ENCODE measurements at regions not wholly inside any gene's neighbourhood (a gene's known extent, or its start where the extent isn't known, plus 50 kb on each side); places are given as distances from the start of the nearest gene placed in this dataset.

DNA sequence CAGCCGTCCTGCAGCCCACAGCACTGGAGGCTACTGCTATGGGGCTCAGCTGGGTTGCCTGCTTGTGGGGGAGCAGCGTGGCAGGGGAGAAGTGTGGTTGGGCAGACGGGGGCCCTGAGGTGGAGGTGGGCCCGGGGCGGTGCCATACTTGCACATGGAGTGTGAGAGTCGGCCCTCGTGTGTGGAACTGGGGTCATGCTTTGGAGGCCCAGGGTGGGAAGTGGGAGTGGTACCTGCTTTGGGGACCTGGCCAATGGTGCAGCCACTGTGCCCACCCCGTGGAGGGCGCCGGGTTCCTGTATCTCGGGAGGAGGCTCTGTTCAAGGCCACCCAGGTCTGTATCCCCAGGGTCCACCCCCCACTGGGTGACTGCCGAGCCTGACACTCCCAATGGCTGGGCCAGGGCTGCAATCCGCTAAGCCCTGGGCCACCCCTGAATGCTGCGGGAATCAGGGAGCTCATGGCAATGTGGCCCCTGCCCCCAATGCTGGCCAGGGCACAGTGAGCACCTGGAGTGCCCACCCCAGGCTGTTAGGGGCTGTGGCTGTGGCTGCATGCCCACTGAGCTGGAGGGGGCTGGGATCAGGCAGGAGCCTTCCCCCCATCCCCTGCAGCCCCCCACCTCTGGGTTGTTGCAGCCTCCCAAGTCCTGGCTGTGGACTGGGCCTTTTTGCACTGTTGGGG lies 157.9 kb upstream of the SLC38A2 start:
- Histone ChIP-seq H3K27ac (ENCODE audit: low read depth, low read length) (no peak overlapping the region), H3K4me1 (ENCODE audit: control insufficient read depth in 3 of 3, insufficient read depth in 3 of 3, low read length in 3 of 3) (peaks cover 4 to 10% (median 4%) of the 10 kb centered on the region in 3 donors), H3K9ac (ENCODE audit: low read depth in 1 of 3, low read length in 3 of 3) (no peak overlapping the region), H3K4me3 (ENCODE audit: low read length in 3 of 3) (no peak overlapping the region), H3K36me3 (ENCODE audit: control insufficient read depth in 3 of 3, insufficient read depth in 3 of 3, low read length in 3 of 3) (no peaks in the 10 kb centered on the region), H3K27me3 (ENCODE audit: control insufficient read depth in 3 of 3, insufficient read depth in 3 of 3, low read length in 3 of 3) (no peaks in the 10 kb centered on the region), H3K9me3 (ENCODE audit: control insufficient read depth in 3 of 3, low read length in 3 of 3) (no peaks in the 10 kb centered on the region)

DNA sequence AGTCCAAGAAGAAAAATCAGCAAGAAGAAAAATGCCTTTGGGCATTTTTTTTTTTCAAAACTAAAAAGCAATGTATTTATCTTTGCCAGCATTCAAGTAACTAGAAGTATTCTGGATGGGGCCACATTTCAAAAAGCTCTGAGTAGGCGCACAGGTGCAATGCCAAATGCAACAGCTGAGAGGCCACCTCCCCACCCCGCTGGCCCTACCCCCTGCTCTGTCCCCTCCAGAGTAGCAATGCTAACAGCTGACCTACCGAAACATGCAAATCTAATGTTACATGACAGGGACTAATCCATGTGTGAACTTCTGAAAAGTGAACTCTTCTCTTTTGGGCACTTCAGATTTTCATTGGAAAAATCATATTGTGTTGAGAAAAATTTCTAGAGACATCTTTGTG lies 153.7 kb upstream of the SLC38A2 start:
- H3K4me3 ChIP-seq (ENCODE audit: low read length in 3 of 3), result no peak overlapping the region
- peaks cover 12 to 19% (median 13%) of the 10 kb centered on the region in 3 donors for H3K4me1 ChIP-seq (ENCODE audit: control insufficient read depth in 3 of 3, insufficient read depth in 3 of 3, low read length in 3 of 3)
- no peaks in the 10 kb centered on the region for H3K36me3 ChIP-seq (ENCODE audit: control insufficient read depth in 3 of 3, insufficient read depth in 3 of 3, low read length in 3 of 3)
- H3K27me3 ChIP-seq (ENCODE audit: control insufficient read depth in 3 of 3, insufficient read depth in 3 of 3, low read length in 3 of 3), result no peaks in the 10 kb centered on the region
- H3K9me3 ChIP-seq (ENCODE audit: control insufficient read depth in 3 of 3, low read length in 3 of 3), result no peaks in the 10 kb centered on the region
- H3K9ac ChIP-seq (ENCODE audit: low read depth in 1 of 3, low read length in 3 of 3), result no peak overlapping the region
- no peak overlapping the region for H3K27ac ChIP-seq (ENCODE audit: low read depth, low read length)

DNA sequence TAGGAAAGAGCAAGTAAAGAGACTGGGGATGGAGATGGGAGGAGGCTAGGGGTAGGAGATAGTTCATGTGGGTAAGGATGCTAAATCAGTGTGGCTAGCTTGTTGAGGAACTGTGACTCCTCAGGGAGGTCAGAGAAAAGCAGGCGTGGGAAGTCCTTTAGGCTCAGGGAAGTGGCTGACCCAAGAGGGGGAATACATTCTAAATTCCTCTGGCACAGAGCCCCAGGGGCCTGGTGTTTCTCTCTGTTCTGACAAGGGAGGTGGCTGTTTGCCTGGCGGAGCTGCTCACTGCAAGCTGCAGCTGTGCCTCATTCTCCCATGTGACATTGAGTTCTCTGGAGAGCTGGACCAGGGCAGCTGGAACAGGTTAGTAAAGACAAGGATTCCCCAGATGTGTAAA lies 152.2 kb upstream of the SLC38A2 start:
- Histone ChIP-seq H3K4me3 (ENCODE audit: low read length in 3 of 3) (no peak overlapping the region), H3K27ac (ENCODE audit: low read depth, low read length) (peak overlapping the region; percentile 9), H3K36me3 (ENCODE audit: control insufficient read depth in 3 of 3, insufficient read depth in 3 of 3, low read length in 3 of 3) (no peaks in the 10 kb centered on the region), H3K4me1 (ENCODE audit: control insufficient read depth in 3 of 3, insufficient read depth in 3 of 3, low read length in 3 of 3) (peaks cover 12 to 22% (median 13%) of the 10 kb centered on the region in 3 donors), H3K9me3 (ENCODE audit: control insufficient read depth in 3 of 3, low read length in 3 of 3) (no peaks in the 10 kb centered on the region), H3K27me3 (ENCODE audit: control insufficient read depth in 3 of 3, insufficient read depth in 3 of 3, low read length in 3 of 3) (no peaks in the 10 kb centered on the region), H3K9ac (ENCODE audit: low read depth in 1 of 3, low read length in 3 of 3) (no peak overlapping the region)

DNA sequence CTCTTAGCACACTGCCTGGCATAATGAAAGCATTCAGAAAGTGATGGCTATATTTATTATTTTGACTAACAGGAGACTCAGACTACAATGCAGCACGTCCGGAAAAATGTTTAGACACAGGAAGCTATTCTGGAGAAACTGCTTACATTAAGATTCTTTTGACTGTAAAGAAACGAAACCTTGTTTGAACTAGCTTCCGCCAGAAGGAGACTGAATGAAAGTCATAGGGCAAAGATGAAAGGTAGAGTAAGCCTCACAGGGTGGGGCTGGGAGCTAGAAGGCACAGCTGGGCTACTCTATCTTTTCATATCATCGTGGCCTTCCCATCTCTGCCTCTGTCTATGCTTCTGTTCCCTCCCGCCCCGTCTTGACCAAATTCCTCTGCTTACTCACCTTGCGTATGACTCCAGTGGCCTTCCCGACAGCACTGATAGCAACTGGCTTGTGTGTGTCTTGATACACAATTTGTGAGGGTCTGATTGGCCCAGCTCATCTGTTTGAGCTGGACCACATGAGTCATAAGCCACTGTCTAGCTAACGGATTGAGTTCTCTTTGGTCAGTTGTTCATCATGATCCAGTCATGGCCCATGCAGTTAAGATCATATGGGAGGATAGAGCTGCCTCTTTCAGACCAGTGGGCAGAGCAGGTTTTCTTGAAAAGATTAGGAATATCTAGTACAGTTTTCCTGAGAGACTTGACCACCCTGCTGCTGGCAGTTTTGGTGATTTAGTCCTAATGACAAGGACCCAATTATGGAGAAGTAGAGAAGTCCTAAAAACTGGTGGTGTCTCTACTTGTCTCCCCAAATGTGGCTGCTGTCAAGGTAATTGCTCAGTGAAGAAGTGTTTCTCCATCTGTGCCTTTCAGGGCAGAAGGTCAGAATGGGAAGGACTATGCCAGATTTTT lies 151.5 kb upstream of the SLC38A2 start:
- Histone ChIP-seq H3K36me3 (ENCODE audit: control insufficient read depth in 3 of 3, insufficient read depth in 3 of 3, low read length in 3 of 3) (no peaks in the 10 kb centered on the region), H3K27ac (ENCODE audit: low read depth, low read length) (peak overlapping the region; percentile 9), H3K9ac (ENCODE audit: low read depth in 1 of 3, low read length in 3 of 3) (no peak overlapping the region), H3K4me1 (ENCODE audit: control insufficient read depth in 3 of 3, insufficient read depth in 3 of 3, low read length in 3 of 3) (peaks cover 12 to 22% (median 13%) of the 10 kb centered on the region in 3 donors), H3K27me3 (ENCODE audit: control insufficient read depth in 3 of 3, insufficient read depth in 3 of 3, low read length in 3 of 3) (no peaks in the 10 kb centered on the region), H3K4me3 (ENCODE audit: low read length in 3 of 3) (no peak overlapping the region), H3K9me3 (ENCODE audit: control insufficient read depth in 3 of 3, low read length in 3 of 3) (no peaks in the 10 kb centered on the region)

DNA sequence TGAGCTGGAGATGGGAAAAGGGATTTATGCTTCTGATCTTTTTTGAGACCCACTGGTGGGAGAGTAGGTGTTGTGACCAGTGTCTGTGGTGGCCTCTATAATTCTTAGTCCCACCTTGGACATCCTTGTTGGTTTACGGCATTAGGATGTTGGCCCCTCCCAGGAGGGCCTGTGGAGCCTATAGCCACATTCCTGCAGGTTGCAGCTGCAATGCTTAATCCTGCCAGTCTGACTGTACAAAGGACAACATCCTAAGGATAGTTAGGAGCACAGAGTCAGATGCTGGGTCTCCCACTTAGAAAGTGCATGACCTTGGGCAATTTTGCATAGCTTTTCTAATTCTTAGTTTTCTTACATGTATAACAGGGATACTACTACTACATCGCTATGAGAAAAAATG lies 150.9 kb upstream of the SLC38A2 start:
- Histone ChIP-seq H3K9ac (ENCODE audit: low read depth in 1 of 3, low read length in 3 of 3) (no peak overlapping the region), H3K36me3 (ENCODE audit: control insufficient read depth in 3 of 3, insufficient read depth in 3 of 3, low read length in 3 of 3) (no peaks in the 10 kb centered on the region), H3K27me3 (ENCODE audit: control insufficient read depth in 3 of 3, insufficient read depth in 3 of 3, low read length in 3 of 3) (no peaks in the 10 kb centered on the region), H3K9me3 (ENCODE audit: control insufficient read depth in 3 of 3, low read length in 3 of 3) (no peaks in the 10 kb centered on the region), H3K4me1 (ENCODE audit: control insufficient read depth in 3 of 3, insufficient read depth in 3 of 3, low read length in 3 of 3) (peaks cover 12 to 22% (median 13%) of the 10 kb centered on the region in 3 donors), H3K4me3 (ENCODE audit: low read length in 3 of 3) (no peak overlapping the region), H3K27ac (ENCODE audit: low read depth, low read length) (no peak overlapping the region)

DNA sequence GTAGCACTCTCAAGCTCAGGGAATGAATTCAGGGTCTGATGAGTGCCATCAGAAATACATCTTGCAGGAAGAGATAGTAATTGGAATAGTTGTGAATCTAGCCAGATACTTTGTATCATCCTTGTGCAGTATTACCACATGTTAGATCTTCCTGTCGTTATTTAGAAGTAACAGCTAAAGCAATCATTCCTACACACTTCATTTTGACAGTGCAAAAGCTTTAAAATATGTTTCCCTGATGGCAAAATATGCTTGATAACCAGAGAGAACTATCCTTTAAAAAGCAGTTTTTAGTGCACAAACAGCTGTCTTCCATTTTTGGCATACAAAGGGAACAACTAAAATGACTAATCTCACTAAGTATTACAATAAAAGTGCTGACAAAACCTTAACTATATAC lies 149.5 kb upstream of the SLC38A2 start:
- Histone ChIP-seq H3K36me3 (ENCODE audit: control insufficient read depth in 3 of 3, insufficient read depth in 3 of 3, low read length in 3 of 3) (no peaks in the 10 kb centered on the region), H3K4me3 (ENCODE audit: low read length in 3 of 3) (no peak overlapping the region), H3K4me1 (ENCODE audit: control insufficient read depth in 3 of 3, insufficient read depth in 3 of 3, low read length in 3 of 3) (peaks cover 12 to 22% (median 15%) of the 10 kb centered on the region in 3 donors), H3K27ac (ENCODE audit: low read depth, low read length) (no peak overlapping the region), H3K9ac (ENCODE audit: low read depth in 1 of 3, low read length in 3 of 3) (no peak overlapping the region), H3K9me3 (ENCODE audit: control insufficient read depth in 3 of 3, low read length in 3 of 3) (no peaks in the 10 kb centered on the region), H3K27me3 (ENCODE audit: control insufficient read depth in 3 of 3, insufficient read depth in 3 of 3, low read length in 3 of 3) (no peaks in the 10 kb centered on the region)

DNA sequence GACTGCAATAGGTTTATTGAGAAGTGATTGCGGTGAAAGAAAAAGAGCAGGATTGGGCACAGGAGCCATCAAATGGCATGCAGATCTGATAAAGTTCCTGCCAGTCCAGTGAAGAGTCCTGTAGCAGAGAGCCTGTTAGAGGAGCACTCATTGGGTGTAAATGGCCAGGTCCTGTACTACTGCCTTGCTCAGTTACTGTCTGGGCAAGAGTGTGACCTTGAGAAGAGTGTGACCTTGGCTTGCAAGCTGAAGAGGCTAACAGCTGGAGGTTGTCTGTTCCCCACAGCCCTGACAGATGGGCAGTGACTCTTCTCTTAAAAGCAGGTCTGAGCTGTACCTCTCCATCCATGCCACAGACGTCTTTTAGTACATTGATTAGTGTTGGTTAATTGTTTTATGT lies 148.6 kb upstream of the SLC38A2 start:
- no peak overlapping the region for H3K4me3 ChIP-seq (ENCODE audit: low read length in 3 of 3)
- peaks cover 12 to 24% (median 19%) of the 10 kb centered on the region in 3 donors for H3K4me1 ChIP-seq (ENCODE audit: control insufficient read depth in 3 of 3, insufficient read depth in 3 of 3, low read length in 3 of 3)
- H3K27ac ChIP-seq (ENCODE audit: low read depth, low read length), result no peak overlapping the region
- H3K9ac ChIP-seq (ENCODE audit: low read depth in 1 of 3, low read length in 3 of 3), result no peak overlapping the region
- no peaks in the 10 kb centered on the region for H3K27me3 ChIP-seq (ENCODE audit: control insufficient read depth in 3 of 3, insufficient read depth in 3 of 3, low read length in 3 of 3)
- H3K9me3 ChIP-seq (ENCODE audit: control insufficient read depth in 3 of 3, low read length in 3 of 3), result no peaks in the 10 kb centered on the region
- no peaks in the 10 kb centered on the region for H3K36me3 ChIP-seq (ENCODE audit: control insufficient read depth in 3 of 3, insufficient read depth in 3 of 3, low read length in 3 of 3)

DNA sequence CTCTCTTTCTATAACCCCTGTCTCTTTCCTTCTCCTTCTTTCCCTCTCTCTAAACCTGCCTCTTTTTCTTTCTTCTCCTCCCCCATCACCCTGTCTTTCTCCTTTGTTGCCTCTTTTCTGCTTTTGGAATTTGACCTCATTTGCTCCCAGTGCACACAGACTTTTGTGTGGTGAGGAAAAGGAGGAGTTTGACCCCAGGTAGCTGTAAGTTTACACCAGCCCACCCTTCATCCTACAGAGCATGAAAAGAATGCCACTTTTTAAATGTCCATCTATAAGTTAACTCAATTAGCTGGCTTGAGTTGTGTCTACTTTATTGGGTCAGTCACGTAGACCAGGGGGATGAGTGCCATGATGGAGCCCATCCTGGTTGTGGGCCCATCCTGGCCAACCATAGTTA lies 146.8 kb upstream of the SLC38A2 start:
- no peak overlapping the region for H3K9ac ChIP-seq (ENCODE audit: low read depth in 1 of 3, low read length in 3 of 3)
- peaks cover 3 to 14% (median 11%) of the 10 kb centered on the region in 3 donors for H3K4me1 ChIP-seq (ENCODE audit: control insufficient read depth in 3 of 3, insufficient read depth in 3 of 3, low read length in 3 of 3)

DNA sequence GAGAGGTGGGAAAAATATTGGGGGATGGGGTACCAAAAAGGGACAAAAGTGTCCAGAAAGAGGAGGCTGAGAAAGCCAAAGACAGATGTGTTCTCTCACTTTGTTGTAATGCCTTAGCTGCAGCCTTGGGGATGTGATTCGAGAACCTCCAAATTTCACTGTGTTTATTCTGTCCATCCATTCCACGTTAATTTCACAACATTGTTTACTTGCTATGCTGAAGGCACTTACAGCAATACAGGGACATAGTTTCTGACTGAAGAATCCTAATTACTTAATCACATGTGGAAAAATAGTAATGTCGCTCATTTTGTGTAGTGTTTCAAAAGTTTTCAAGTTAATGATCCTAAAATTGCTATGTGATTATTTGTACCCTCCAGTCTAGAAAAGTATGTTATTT lies 146.2 kb upstream of the SLC38A2 start:
- Histone ChIP-seq H3K9me3 (ENCODE audit: control insufficient read depth in 3 of 3, low read length in 3 of 3) (no peaks in the 10 kb centered on the region), H3K36me3 (ENCODE audit: control insufficient read depth in 3 of 3, insufficient read depth in 3 of 3, low read length in 3 of 3) (no peaks in the 10 kb centered on the region), H3K4me1 (ENCODE audit: control insufficient read depth in 3 of 3, insufficient read depth in 3 of 3, low read length in 3 of 3) (peaks cover 2 to 10% (median 6%) of the 10 kb centered on the region in 3 donors), H3K27me3 (ENCODE audit: control insufficient read depth in 3 of 3, insufficient read depth in 3 of 3, low read length in 3 of 3) (no peaks in the 10 kb centered on the region), H3K9ac (ENCODE audit: low read depth in 1 of 3, low read length in 3 of 3) (no peak overlapping the region), H3K4me3 (ENCODE audit: low read length in 3 of 3) (no peak overlapping the region), H3K27ac (ENCODE audit: low read depth, low read length) (no peak overlapping the region)

More for the DNA sequence above, 146.8 kb upstream of the SLC38A2 start:
- no peaks in the 10 kb centered on the region for H3K36me3 ChIP-seq (ENCODE audit: control insufficient read depth in 3 of 3, insufficient read depth in 3 of 3, low read length in 3 of 3)
- no peak overlapping the region for H3K27ac ChIP-seq (ENCODE audit: low read depth, low read length)
- no peaks in the 10 kb centered on the region for H3K27me3 ChIP-seq (ENCODE audit: control insufficient read depth in 3 of 3, insufficient read depth in 3 of 3, low read length in 3 of 3)
- H3K9me3 ChIP-seq (ENCODE audit: control insufficient read depth in 3 of 3, low read length in 3 of 3), result no peaks in the 10 kb centered on the region
- H3K4me3 ChIP-seq (ENCODE audit: low read length in 3 of 3), result no peak overlapping the region

DNA sequence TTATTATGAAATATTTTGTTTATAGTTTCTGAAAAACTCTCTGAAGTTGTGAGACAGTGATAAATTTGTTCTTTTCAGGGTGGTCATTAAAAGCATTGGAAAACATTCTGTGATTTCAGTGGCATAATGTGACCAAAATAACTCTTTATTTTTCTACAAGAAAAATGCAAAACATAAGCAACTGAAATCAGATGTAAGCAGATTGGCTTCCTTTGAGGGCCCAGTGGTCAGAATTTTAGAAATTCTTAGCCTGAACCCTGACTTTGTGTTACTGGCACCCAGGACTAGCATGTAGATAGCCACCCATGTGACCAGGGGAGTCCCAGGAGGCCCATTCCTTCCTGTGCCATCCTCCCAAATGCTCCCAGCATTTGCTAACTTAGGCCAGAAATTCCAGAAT lies 145.6 kb upstream of the SLC38A2 start:
- Histone ChIP-seq H3K4me1 (ENCODE audit: control insufficient read depth in 3 of 3, insufficient read depth in 3 of 3, low read length in 3 of 3) (peaks cover 2 to 8% (median 6%) of the 10 kb centered on the region in 3 donors), H3K9ac (ENCODE audit: low read depth in 1 of 3, low read length in 3 of 3) (no peak overlapping the region), H3K9me3 (ENCODE audit: control insufficient read depth in 3 of 3, low read length in 3 of 3) (no peaks in the 10 kb centered on the region), H3K36me3 (ENCODE audit: control insufficient read depth in 3 of 3, insufficient read depth in 3 of 3, low read length in 3 of 3) (no peaks in the 10 kb centered on the region), H3K27ac (ENCODE audit: low read depth, low read length) (no peak overlapping the region), H3K27me3 (ENCODE audit: control insufficient read depth in 3 of 3, insufficient read depth in 3 of 3, low read length in 3 of 3) (no peaks in the 10 kb centered on the region), H3K4me3 (ENCODE audit: low read length in 3 of 3) (no peak overlapping the region)
